Inflammatory macrophage (primary cell): ENCODE measurements at regions not wholly inside any gene's neighbourhood (a gene's known extent, or its start where the extent isn't known, plus 50 kb on each side); places are given as distances from the start of the nearest gene placed in this dataset.

Source experiments
- DNase-seq, 2 donors: peaks; one replicate each; pipeline ENCODE4 v3.0.0-alpha.2; 2020 to 2022

- DNase-seq = no peak
These were observed 58.3 kb upstream of the COMTD1 start for GRCh38 chr10:75294031-75294437.

GRCh38 chr10:75293446-75293820 lies 57.7 kb upstream of the COMTD1 start:
- DNase-seq = no peak

- DNase-seq = no peak
These were observed 57.2 kb upstream of the COMTD1 start for GRCh38 chr10:75292794-75293445.

GRCh38 chr10:75291805-75292204 lies 56.0 kb upstream of the COMTD1 start:
- DNase-seq = no peak

DNA sequence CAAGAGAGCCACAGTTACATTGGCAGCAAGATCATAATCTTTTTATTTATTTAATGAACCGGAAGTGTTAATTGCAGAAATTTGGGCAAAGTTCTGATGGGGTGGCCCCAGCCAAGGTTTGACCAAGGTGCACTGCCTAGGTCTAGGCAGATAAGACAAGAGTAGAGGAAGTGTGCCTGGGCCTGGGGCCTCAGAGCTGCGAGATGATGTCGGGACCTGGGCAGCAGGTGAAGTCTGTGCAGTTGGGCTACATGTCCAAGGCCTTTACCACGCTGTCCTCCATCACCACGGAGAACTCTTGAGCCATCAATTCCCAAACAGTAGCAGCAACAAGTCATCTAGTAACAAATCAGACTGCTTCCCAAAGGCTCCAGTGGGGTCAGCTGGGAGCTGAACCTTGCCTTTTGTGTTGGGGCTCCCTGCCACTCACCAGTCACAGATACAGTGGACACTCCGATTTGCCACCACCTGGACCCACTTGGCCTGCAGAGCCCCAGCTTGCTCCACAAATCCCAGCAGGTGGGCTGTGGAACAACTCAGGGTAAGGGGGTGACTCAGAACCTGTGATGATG lies 52.5 kb upstream of the COMTD1 start:
- no peak for DNase-seq

DNA sequence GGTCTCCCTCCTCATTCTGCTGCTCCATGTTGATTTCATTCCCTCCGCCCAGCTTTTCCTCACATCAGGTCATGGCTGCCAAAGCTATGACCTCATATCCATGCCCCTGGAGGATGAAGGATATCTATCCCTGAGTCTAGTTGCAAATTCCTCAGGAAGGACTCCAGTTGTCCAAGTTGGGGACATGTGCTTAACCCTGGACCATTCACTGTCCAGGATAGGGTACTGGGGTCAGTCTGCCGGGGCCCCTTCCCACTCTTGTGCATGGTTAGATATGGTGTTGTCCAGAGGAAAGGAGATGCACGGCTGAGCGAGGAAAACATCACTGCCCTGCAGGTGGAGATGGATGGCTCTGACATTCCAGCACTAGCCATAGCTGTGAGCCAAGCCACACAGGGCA lies 51.9 kb upstream of the COMTD1 start:
- no peak for DNase-seq

DNA sequence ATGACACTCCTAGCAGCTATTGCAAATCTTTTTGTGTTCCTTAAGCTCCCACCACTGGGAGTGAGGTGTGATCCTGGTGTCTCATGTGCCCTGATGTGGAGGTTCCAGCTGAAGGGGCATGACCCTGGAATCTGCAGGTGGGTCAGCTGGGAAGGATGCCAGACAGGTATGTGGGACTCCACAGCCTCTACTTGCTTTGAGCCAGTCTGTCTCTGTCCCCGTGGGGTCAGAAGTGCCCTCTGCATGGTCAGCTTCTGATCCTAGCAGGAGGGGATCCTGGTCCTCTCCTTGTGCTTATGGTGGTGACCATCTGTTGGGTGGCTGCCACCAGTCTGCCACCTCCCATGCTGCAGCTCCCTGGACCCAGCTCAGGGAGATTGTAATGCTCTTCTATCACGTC lies 51.1 kb upstream of the COMTD1 start:
- DNase-seq = no peak
